ENCODE measurements at regions not wholly inside any gene's neighbourhood (a gene's known extent, or its start where the extent isn't known, plus 50 kb on each side); places are given as distances from the start of the nearest gene placed in this dataset.

DNA sequence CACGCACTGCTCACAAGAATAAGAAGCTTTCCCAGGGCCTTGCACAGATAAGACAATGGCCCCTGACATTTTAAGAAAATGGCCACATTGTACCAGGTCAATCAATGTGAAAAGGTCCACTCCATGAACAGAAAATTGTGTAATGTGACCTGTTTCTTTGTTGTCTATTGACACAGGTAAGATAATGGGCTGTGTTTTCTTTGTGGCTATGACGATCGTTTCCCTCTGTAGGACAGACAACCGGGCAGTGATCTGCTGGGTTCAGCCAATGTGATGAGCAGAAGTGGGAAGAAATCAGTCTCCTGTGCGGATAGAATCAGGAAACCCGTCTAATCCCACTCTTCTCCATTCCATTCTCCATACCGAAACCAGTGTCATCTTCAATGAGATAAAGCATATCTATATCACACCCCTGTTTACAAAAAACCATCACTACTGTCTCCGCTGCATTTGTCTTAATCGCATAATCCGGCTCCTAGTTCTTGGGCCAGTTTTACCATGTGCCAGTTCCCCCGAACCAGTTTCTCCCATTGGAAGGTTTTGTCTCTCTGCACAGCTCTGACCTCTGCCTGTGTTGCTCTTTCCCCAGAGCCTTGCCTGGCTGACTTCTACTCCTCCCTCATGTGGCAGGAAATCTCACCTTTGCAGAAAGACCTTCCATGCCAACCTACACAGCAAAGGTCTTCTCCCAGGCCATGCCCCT, 66.9 kb upstream of the ATF7IP2 start:
- TF ChIP-seq, protein P1, sequence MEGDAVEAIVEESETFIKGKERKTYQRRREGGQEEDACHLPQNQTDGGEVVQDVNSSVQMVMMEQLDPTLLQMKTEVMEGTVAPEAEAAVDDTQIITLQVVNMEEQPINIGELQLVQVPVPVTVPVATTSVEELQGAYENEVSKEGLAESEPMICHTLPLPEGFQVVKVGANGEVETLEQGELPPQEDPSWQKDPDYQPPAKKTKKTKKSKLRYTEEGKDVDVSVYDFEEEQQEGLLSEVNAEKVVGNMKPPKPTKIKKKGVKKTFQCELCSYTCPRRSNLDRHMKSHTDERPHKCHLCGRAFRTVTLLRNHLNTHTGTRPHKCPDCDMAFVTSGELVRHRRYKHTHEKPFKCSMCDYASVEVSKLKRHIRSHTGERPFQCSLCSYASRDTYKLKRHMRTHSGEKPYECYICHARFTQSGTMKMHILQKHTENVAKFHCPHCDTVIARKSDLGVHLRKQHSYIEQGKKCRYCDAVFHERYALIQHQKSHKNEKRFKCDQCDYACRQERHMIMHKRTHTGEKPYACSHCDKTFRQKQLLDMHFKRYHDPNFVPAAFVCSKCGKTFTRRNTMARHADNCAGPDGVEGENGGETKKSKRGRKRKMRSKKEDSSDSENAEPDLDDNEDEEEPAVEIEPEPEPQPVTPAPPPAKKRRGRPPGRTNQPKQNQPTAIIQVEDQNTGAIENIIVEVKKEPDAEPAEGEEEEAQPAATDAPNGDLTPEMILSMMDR (conservative IDR thresholded peaks at IDR 0.05; ENCODE audit: low read depth, low read length), result no peak
- TF ChIP-seq EZH2 (IDR thresholded peaks at IDR 0.05; ENCODE audit: borderline replicate concordance, low read depth, low read length, poor library complexity, severe bottlenecking), result no peak

Measured in A673 (cell line).